ENCODE measurements at regions not wholly inside any gene's neighbourhood (a gene's known extent, or its start where the extent isn't known, plus 50 kb on each side); places are given as distances from the start of the nearest gene placed in this dataset.
"Not testable (repeated sequence)": the region's sequence is repeated elsewhere in the genome, so short reads cannot be mapped to it uniquely, and the experiment has no call there.

DNA sequence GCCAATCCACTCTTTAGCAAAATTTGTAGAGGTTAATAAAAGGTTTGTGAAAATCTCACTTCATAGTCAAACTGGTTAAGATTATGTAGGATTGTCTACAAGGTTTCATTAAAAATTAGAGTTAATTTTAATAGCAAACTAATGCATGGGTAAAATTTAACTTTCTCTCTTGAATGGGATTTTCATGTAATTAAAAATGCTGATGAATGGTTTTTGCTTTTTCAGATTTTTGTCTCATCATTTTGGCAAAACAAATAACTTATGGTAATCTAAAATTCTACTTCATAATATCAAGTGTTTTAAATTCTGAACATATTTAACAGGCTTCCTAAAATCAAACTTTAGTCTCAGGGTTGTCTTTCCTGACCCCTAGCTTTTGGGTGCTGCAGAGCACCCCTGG lies 113.8 kb upstream of the FAM174A start:
- no peaks in the 10 kb centered on the region for H3K4me1 ChIP-seq (ENCODE audit: insufficient read depth, low read length)

DNA sequence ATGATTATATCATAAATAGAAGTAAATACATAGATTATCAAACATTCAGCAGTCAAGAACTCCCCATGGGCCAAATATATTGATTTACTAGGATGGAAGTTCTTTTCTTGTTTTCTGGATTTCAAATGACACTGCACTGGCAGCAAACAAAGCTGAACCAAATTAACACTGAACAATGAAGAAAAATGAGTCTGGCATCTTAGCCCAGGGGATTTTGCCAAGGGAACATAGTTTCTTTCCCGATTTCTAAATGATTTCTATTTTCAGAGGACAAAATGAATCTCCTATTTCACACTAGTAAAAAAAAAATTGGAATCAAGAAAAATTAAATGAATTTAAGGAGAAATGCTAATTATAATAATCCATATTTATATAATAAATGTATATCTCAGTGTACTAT lies 116.9 kb upstream of the FAM174A start:
- no peaks in the 10 kb centered on the region; the same call in 1 of the 2 replicates for H3K9me3 ChIP-seq (ENCODE audit: control insufficient read depth, insufficient read depth, low read length)
- no peak overlapping the region for H3K9ac ChIP-seq (ENCODE audit: low read depth, low read length)
- H3K4me1 ChIP-seq (ENCODE audit: insufficient read depth, low read length) = no peaks in the 10 kb centered on the region
- no peaks in the 10 kb centered on the region for H3K36me3 ChIP-seq (ENCODE audit: insufficient read depth, low read length)

More for the DNA sequence above, 113.8 kb upstream of the FAM174A start:
- Histone ChIP-seq H3K9me3 (ENCODE audit: control insufficient read depth, insufficient read depth, low read length) (no peaks in the 10 kb centered on the region), H3K36me3 (ENCODE audit: insufficient read depth, low read length) (no peaks in the 10 kb centered on the region), H3K9ac (ENCODE audit: low read depth, low read length) (no peak overlapping the region)

DNA sequence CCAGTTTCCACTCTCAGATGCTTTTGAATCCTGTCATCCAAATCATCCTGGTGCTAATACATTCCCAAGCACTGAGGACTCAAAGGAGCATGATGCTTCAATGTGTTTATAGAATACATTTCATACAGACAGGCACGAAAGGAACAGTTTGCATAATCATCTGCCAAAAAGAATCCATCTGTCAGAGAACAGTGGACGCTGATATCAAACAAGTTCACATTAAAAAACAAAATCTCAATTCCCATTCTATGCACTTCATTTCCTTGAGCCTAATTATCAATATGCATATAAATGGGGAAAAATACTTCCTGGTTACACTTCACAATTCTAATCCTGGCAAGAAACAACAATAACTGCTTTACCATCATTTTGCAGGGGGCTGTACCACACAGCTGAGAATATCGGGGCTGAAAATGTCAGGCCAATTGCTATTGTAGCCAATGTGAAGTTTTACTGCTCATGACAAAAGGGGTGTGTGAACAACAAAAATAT lies 125.5 kb upstream of the FAM174A start:
- no peaks in the 10 kb centered on the region for H3K36me3 ChIP-seq (ENCODE audit: insufficient read depth, low read length)
- H3K4me1 ChIP-seq (ENCODE audit: insufficient read depth, low read length) = no peaks in the 10 kb centered on the region
- H3K9ac ChIP-seq (ENCODE audit: low read depth, low read length) = no peak overlapping the region
- H3K9me3 ChIP-seq (ENCODE audit: control insufficient read depth, insufficient read depth, low read length) = no peaks in the 10 kb centered on the region

DNA sequence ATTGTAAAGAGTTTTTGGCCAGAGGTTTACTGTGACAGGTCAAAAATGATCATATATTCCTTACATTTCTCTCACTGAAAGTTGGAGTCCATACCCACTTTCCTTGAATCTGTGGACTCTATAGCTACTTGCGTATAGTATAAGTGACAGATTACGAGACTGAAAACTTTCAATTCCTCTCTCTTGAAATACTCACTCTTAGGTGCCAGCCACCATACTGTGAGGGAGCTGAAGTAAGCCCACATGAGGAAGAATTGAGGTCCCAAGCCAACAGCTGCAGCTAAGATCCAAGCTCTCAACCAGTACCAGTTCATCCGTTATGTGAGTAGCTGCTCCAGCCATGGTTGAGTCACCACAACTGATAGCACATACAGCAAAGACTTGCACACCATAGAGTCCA lies 128.1 kb upstream of the FAM174A start:
- Histone ChIP-seq H3K9ac (ENCODE audit: low read depth, low read length) (no peak overlapping the region), H3K9me3 (ENCODE audit: control insufficient read depth, insufficient read depth, low read length) (no peaks in the 10 kb centered on the region), H3K4me1 (ENCODE audit: insufficient read depth, low read length) (no peaks in the 10 kb centered on the region)

DNA sequence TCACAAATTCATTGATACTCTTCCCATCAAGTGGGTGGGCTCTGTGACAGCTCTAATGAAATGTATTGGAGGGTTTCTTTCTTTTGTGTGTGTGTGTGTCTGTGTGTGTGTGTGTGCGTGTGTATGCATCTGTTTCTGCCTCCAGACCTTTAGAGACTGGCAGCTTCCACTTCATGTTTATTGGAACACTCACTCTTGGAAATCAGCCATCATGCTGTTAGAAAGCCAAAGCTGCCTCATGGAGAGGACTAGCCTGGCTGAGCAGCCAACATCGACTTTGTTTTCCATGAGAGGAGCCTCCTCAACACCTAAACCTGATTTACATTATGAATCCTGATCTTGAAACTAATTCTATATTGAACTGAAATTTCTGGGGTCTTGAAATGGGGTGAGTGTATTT lies 128.5 kb upstream of the FAM174A start:
- no peaks in the 10 kb centered on the region for H3K9me3 ChIP-seq (ENCODE audit: control insufficient read depth, insufficient read depth, low read length)
- H3K36me3 ChIP-seq (ENCODE audit: insufficient read depth, low read length) = no peaks in the 10 kb centered on the region
- H3K4me1 ChIP-seq (ENCODE audit: insufficient read depth, low read length) = no peaks in the 10 kb centered on the region
- H3K9ac ChIP-seq (ENCODE audit: low read depth, low read length) = no peak overlapping the region

More for the DNA sequence above, 128.1 kb upstream of the FAM174A start:
- no peaks in the 10 kb centered on the region for H3K36me3 ChIP-seq (ENCODE audit: insufficient read depth, low read length)

DNA sequence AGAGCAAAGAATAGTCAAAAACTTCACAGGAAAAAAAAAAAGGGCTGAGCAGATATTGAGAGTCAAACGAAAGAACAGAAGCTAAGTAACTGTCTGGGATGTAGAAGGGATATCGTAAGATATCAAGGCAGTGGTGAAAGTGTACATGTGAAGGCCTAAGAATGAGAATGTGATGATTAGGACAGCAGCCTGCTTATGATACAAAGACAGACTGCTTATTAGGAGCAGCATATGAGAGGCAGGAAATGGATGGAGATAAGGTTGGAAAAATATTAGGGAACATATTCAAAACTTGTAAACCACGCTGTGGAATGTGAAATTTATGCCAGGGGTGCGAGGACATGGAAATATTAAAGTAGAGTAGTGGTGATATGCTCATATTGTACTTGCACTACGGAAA lies 133.1 kb upstream of the FAM174A start:
- no peaks in the 10 kb centered on the region for H3K9me3 ChIP-seq (ENCODE audit: control insufficient read depth, insufficient read depth, low read length)
- H3K9ac ChIP-seq (ENCODE audit: low read depth, low read length) = no peak overlapping the region
- H3K36me3 ChIP-seq (ENCODE audit: insufficient read depth, low read length) = no peaks in the 10 kb centered on the region
- no peaks in the 10 kb centered on the region for H3K4me1 ChIP-seq (ENCODE audit: insufficient read depth, low read length)

DNA sequence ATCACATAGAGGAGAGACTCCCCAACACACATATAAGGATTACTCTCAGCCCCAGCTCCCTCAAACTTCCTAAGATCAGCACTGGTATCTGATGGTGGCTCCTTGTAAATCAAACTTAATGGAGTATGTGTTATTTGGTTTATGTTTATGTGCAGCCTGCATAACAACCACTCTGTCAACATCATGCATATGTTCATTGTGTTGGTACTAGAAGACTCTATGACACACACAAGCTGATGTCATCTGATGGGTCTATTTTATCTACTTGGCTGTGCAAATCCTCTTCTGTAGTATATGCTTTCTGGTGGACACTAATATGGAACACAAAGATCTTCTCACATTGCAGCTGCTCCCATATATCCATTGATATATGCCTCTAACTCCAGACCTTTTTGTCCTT lies 134.0 kb upstream of the FAM174A start:
- no peaks in the 10 kb centered on the region for H3K9me3 ChIP-seq (ENCODE audit: control insufficient read depth, insufficient read depth, low read length)

DNA sequence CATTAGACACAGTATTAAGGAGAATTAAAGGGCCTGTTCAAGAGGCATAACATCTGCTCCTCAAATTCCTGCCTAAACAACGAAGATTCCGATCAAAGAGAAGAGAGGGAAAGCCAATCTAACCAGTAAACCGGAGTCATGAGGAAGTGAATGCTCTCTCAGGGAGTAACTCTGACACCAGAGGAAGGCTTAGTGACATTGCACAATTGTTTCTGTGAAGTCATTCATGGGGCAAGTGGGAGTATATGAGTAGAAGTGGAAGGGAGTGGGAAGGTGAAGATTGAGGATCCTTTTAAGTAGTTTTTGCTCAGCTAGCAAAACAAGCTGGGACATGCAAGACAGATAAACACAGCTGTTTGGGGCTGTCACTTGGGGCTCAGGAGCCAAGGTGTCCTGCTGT lies 136.4 kb upstream of the FAM174A start:
- H3K4me1 ChIP-seq (ENCODE audit: insufficient read depth, low read length); H3K36me3 ChIP-seq (ENCODE audit: insufficient read depth, low read length); H3K9me3 ChIP-seq (ENCODE audit: control insufficient read depth, insufficient read depth, low read length); H3K9ac ChIP-seq (ENCODE audit: low read depth, low read length): not testable (repeated sequence)

More for the DNA sequence above, 134.0 kb upstream of the FAM174A start:
- H3K4me1 ChIP-seq (ENCODE audit: insufficient read depth, low read length) = no peaks in the 10 kb centered on the region
- H3K9ac ChIP-seq (ENCODE audit: low read depth, low read length) = no peak overlapping the region
- H3K36me3 ChIP-seq (ENCODE audit: insufficient read depth, low read length) = no peaks in the 10 kb centered on the region

DNA sequence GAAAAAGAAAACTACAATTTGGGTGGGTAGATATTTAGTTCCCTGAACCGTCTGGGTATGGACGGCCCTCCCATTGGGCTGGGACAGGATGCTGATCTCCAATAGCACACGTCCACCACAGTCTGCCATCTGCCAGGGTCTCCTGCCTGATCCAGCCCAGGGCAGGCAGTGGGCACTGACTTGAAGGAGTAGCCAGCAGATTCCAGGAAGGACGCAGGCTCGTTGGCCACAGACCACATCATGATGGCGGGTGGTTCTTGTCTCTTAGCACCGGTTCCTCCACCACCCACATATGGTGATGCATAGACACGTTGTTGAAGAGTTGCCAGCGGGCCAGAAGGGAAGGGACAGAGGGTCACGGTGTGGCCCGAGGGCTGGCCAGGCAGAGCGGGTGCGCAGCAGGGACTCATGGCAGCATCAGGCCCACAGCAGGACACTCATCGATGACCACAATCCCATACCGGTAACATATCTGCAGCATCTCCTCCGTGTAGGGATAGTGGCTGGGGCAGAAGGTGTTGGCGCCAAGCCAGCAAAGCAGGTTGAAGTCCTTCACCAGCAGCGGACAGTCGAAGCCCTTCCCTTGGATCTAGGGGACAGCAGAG lies 155.8 kb upstream of the FAM174A start:
- H3K36me3 ChIP-seq (ENCODE audit: insufficient read depth, low read length); H3K4me1 ChIP-seq (ENCODE audit: insufficient read depth, low read length); H3K9ac ChIP-seq (ENCODE audit: low read depth, low read length); H3K9me3 ChIP-seq (ENCODE audit: control insufficient read depth, insufficient read depth, low read length): not testable (repeated sequence)

DNA sequence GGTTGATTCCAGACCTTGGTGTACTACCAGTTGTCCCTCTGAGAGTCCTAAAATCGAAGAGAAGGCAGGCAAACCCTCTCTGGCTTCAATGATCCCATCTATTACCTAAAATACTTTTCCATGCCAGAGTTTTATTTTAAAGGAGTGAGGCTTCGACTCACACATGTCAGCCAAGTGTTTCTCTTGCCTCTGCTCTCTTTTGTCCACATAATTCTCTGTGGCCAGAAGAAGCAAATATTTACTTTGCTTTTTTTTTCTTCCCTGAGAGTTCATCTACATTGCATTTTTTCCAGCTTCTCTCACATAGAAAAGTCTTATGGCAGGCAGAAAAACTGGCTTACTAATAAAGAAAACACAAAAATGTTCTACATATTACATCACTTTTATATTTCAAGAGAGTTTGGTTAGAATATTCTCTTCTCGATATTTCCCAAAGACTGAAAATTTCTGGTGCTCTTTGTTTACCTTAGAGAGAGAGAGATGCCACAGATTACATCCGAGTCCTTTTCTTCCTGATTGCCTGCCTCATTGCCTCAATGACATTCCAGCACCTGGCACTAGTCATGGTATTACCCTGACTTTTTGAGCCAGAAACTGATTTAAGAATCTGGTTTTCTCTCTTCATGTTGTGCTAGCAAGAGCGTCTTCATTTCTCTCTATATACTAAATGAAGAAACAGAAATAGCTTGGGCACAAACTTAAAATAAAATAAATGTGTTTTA lies 170.3 kb upstream of the FAM174A start:
- H3K9me3 ChIP-seq (ENCODE audit: control insufficient read depth, insufficient read depth, low read length); H3K4me1 ChIP-seq (ENCODE audit: insufficient read depth, low read length); H3K36me3 ChIP-seq (ENCODE audit: insufficient read depth, low read length); H3K9ac ChIP-seq (ENCODE audit: low read depth, low read length): not testable (repeated sequence)

DNA sequence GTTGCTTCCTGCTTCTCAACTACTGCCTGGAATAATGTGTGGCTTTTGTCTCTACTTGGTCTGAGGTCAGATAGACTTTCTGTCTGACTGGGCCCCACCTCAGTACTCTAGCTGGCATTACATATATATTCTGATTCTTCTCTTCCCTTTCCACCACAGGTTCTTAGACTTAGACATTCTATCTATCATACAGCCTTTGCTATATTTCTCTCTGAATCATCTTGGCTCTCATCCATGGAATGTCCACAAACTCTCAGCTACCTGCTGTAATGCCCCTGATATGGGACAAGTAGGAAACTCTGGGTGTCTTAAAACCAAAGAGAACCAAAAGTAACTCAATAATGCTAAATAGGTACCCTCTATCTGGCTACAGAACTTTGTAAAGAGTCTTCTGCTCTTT lies 170.8 kb upstream of the FAM174A start:
- H3K9me3 ChIP-seq (ENCODE audit: control insufficient read depth, insufficient read depth, low read length); H3K4me1 ChIP-seq (ENCODE audit: insufficient read depth, low read length); H3K9ac ChIP-seq (ENCODE audit: low read depth, low read length); H3K36me3 ChIP-seq (ENCODE audit: insufficient read depth, low read length): not testable (repeated sequence)

DNA sequence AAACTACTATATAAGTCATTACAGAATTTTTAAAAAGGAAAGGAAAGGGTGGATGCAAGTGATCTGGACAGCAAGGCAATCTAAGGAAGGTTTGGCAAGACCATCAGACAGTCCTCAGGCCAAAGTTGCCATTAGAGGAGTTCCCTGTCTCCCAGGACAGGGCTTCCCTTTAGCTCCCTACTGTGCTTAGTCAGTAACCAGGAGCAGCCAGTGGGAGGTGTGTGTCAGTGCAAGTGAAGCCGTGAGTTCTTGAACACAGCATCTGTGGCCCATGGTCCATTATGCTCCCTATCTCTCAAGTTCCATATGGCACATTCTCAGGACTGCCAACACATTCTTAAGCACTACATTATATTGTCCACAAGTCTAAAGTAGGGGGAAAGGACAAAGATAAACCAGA lies 175.2 kb upstream of the FAM174A start:
- not testable (repeated sequence) for H3K4me1 ChIP-seq (ENCODE audit: insufficient read depth, low read length); H3K9ac ChIP-seq (ENCODE audit: low read depth, low read length); H3K36me3 ChIP-seq (ENCODE audit: insufficient read depth, low read length); H3K9me3 ChIP-seq (ENCODE audit: control insufficient read depth, insufficient read depth, low read length)

DNA sequence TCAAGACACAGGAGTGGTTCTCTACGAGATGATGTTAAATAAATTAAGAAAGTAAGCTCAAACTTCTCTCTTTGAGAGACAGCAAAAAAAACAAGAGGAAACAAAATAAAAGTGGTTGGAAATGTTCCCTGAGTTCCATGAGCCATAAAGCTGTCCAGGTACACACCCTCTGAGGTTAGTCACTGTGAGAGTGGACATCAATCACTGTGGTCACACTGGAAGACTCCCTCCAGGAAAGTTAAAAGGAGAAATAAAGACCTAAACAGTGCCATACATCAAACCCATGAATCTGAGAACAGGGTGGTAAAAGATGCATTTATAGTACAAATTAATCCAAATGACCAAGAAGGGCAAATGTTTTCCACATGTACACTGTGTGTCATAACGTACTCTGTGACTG lies 188.9 kb upstream of the FAM174A start:
- H3K9ac ChIP-seq (ENCODE audit: low read depth, low read length); H3K36me3 ChIP-seq (ENCODE audit: insufficient read depth, low read length); H3K4me1 ChIP-seq (ENCODE audit: insufficient read depth, low read length); H3K9me3 ChIP-seq (ENCODE audit: control insufficient read depth, insufficient read depth, low read length): not testable (repeated sequence)

DNA sequence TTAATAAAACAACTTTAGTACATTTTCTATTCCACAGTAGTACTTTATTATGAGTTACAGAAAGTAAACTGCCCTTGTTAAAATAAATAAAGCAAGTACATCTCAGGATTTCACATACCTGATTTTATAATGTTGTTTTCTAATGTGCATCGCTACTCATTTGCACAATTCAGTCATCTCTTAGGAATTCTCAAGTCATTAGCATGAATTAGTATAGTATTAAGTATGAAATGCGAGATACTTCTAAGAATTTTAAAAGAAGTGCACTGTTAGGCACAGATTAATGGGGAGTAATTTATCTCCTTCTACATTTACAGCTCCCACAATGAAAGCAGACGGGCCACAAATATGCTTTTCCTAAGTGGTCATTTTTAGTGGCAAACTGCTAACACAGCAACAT lies 193.7 kb upstream of the FAM174A start:
- H3K36me3 ChIP-seq (ENCODE audit: insufficient read depth, low read length); H3K9ac ChIP-seq (ENCODE audit: low read depth, low read length); H3K9me3 ChIP-seq (ENCODE audit: control insufficient read depth, insufficient read depth, low read length); H3K4me1 ChIP-seq (ENCODE audit: insufficient read depth, low read length): not testable (repeated sequence)

DNA sequence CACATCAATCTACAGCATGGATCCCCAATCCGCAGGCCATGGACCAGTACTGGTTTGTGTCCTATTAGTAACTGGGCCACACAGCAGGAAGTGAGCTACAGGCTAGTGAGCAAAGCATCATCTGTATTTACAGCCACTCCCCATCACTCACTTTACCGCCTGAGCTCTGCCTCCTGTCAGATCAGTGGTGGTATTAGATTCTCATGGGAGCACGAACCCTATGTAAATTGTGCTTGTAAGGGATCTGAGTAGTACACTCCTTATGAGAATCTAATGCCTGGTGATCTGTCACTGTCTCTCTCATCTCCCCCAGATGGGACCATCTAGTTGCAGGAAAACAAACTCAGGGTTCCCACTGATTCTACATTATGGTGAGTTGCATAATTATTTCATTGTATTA lies 212.7 kb upstream of the FAM174A start:
- Histone ChIP-seq H3K9ac (ENCODE audit: low read depth, low read length) (no peak overlapping the region), H3K9me3 (ENCODE audit: control insufficient read depth, insufficient read depth, low read length) (no peaks in the 10 kb centered on the region), H3K36me3 (ENCODE audit: insufficient read depth, low read length) (no peaks in the 10 kb centered on the region), H3K4me1 (ENCODE audit: insufficient read depth, low read length) (no peaks in the 10 kb centered on the region)

Data from ES-I3 (cell line).